Prostate gland (tissue), 2 donors: ENCODE measurements at regions not wholly inside any gene's neighbourhood (a gene's known extent, or its start where the extent isn't known, plus 50 kb on each side); places are given as distances from the start of the nearest gene placed in this dataset.

Experiments
- CTCF ChIP-seq, 4 experiments: fragments of 200-600 bp in 2 of 4; fragments of 450-650 bp in 2 of 4; sonication (generic) in 2 of 4; IDR thresholded peaks; 1 replicate in 3 of 4; 2 replicates in 1 of 4; pipeline ENCODE4 v1.5.1; 2016 to 2019; ENCODE audit warnings: antibody characterized with exemption in 4 of 4, mild to moderate bottlenecking in 2 of 4, moderate library complexity in 2 of 4
- POLR2A ChIP-seq: fragments of 450-650 bp; IDR thresholded peaks from one replicate; pipeline ENCODE4 v1.6.1; 2016; ENCODE audit warnings: antibody characterized with exemption, mild to moderate bottlenecking
- POLR2AphosphoS5 ChIP-seq: sonication (generic); formaldehyde crosslinking; IDR thresholded peaks from one replicate; pipeline ENCODE4 v1.6.1; 2017; ENCODE audit warnings: antibody characterized with exemption

DNA sequence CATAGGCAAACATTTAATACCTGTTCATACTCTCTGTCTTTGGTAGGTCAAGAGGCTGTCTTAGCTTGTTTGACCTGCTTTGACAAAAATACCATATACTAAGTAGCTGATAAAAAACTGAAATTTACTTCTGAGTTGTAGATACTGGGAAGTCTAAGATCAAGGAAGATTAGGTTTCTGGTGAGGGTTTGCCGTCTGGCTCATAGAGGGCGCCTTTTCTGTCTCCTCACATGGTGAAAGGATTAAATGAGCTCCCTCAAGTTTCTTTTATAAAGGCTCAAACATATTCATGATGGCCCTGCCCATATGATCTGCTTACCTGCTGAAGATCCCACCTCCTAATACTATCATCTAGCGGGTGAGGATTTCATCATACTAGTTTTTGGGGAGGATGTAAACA lies 1076.1 kb upstream of the NCAM2 start:
- no peak for TF ChIP-seq CTCF (IDR thresholded peaks at IDR 0.05)
- no peak for TF ChIP-seq POLR2A
- no peak for TF ChIP-seq POLR2AphosphoS5
